ENCODE measurements at regions not wholly inside any gene's neighbourhood (a gene's known extent, or its start where the extent isn't known, plus 50 kb on each side); places are given as distances from the start of the nearest gene placed in this dataset.
A peak's percentile ranks its signal among the peaks of the same experiment; 100 is the strongest.

DNA sequence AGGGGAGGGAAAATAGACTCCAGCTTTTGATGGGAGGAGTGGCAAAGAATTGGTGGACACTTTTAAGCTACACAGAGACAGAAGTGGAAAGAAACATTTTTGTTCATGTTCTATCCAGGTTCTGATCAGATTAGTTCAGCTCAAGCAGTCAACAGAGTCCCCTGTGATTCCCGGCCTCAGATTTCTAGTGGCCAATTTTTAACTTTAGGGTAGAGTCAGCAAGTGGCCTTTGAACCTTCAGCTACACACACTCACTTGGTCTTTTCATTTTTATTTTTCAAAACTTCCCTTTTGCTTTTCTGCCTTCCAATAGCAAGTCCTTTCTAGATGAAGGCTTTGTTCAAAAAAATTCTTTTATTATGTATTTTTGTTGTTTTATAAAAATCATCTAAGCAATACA lies 169.2 kb upstream of the RPS6KA3 start:
- Mint-ChIP-seq H3K36me3 (ENCODE audit: low read depth) (no peaks in the 10 kb centered on the region), H3K4me1 (ENCODE audit: low read depth) (peaks cover 55% of the 10 kb centered on the region), H3K9me3 (no peaks in the 10 kb centered on the region), H3K27me3 (peaks cover 2% of the 10 kb centered on the region), H3K27ac (no peak overlapping the region), H3K4me3 (no peak overlapping the region)
- DNase-seq = no peak

DNA sequence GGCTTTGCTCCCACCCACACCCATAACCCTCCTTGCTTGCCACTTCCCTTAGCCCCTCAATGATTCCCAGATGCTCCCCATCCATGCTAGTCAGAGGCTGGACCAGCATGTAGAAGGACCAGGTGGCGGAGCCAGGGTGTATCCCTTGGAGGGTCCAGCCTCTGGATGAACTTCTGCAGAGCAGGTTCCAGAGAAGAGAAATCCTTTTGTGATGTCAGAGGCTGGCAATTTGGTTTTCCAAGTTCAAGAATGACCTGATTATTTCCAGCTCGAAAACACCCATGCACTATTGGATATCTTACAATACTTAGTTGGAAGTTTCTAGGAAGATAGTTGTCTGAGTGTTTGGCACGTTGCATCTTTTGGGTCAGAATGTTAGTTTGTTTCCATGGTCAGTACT lies 168.3 kb upstream of the RPS6KA3 start:
- Mint-ChIP-seq H3K4me1 (ENCODE audit: low read depth) (peaks cover 46% of the 10 kb centered on the region), H3K27ac (no peak overlapping the region), H3K36me3 (ENCODE audit: low read depth) (no peaks in the 10 kb centered on the region), H3K9me3 (no peaks in the 10 kb centered on the region), H3K4me3 (no peak overlapping the region), H3K27me3 (peaks cover 2% of the 10 kb centered on the region)
- no peak for DNase-seq

DNA sequence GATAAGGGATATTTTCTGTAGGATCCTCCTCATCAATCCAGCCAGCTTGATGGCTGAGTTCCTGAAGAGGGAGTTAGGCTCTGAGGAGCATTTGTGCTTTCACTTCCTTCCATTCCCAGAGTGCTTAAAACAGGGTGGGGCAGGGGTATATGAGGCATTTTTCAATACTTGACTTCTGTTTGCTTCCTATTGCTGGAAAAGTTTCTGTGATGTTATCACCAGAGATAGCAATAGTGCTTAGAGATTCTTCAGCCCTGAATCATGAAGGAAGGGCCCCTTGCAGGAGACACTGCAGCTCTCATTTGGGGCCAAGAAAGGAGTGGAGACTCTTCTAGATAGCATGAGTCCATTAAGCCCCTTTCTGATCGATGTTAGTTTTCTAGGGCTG lies 166.7 kb upstream of the RPS6KA3 start:
- Mint-ChIP-seq H3K27ac (no peak overlapping the region), H3K4me3 (no peak overlapping the region), H3K9me3 (no peaks in the 10 kb centered on the region), H3K27me3 (peaks cover 2% of the 10 kb centered on the region), H3K36me3 (ENCODE audit: low read depth) (no peaks in the 10 kb centered on the region), H3K4me1 (ENCODE audit: low read depth) (peaks cover 38% of the 10 kb centered on the region)
- DNase-seq = no peak

DNA sequence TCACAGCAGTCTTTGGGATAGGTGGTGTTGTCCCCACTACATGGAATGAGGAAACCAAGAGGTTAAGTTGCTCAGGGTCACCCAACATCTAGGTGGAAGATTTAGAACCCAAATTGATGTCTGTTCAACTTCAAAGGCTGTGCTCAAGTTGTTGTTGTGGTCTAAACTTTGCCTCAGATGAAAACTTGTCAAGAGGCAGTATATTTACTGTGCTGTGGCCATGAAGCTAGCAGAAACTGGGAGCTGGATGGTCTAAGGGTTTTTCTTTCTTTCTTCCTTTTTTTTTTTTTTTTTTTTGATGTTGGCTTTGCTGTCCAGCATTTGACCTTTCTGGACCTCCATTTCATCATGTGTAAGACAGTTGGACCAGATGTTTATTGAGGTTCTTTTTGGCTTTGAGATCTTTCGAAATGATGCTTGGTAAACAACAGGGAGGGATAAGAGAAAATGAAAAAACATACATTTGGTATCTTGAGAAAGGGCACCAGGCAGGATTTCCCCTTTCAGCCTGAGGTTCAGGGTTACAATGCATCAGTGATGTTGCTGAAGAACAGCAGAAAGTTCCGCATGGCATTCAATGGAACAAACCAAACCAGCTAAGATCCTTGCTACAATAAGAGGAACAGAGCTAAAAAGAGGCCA lies 166.2 kb upstream of the RPS6KA3 start:
- peaks cover 33% of the 10 kb centered on the region for H3K4me1 Mint-ChIP-seq (ENCODE audit: low read depth)
- H3K27me3 Mint-ChIP-seq = peaks cover 2% of the 10 kb centered on the region
- H3K4me3 Mint-ChIP-seq = no peak overlapping the region
- H3K9me3 Mint-ChIP-seq = no peaks in the 10 kb centered on the region
- H3K36me3 Mint-ChIP-seq (ENCODE audit: low read depth) = no peaks in the 10 kb centered on the region
- no peak overlapping the region for H3K27ac Mint-ChIP-seq
- DNase-seq = no peak

DNA sequence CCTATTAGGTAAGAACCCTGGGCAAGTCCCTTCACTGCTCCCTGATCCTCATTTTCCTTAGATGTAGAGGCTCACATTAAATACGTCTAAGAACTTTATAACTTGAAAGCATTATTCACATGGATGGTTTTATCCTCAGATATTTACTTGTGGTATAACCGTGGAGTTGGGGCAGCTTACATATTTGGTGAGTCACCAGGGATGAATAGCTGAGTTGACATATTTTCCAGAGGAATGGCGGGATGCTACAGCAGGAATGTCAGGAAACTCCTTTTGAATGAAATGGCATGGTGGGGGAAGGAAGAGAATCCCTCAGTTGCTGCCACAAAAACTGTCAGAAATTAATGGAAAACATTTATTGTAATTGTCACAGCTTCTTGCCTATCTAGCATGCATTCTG lies 165.3 kb upstream of the RPS6KA3 start:
- Mint-ChIP-seq H3K27me3 (peaks cover 2% of the 10 kb centered on the region), H3K9me3 (no peaks in the 10 kb centered on the region), H3K36me3 (ENCODE audit: low read depth) (no peaks in the 10 kb centered on the region), H3K4me3 (no peak overlapping the region), H3K4me1 (ENCODE audit: low read depth) (peaks cover 27% of the 10 kb centered on the region), H3K27ac (no peak overlapping the region)
- DNase-seq = no peak

DNA sequence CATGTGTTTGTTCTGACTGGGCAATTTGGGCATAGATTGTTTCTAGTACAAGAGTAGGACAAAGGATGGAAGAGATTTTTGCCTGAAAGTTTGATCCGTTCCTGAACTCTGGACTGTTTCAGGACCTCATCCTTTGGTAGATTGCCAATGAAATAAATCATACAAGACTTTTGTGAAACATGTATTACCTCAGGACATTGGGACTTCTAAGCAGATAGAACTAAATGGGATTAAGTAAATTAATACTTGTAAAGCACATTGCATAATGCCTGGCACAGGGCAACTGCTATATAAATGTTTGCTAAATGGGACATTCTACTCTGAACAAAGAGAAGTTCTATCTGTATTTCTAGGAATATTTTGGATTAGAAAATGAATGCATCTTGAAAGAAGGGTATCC lies 164.8 kb upstream of the RPS6KA3 start:
- peaks cover 2% of the 10 kb centered on the region for H3K27me3 Mint-ChIP-seq
- H3K4me1 Mint-ChIP-seq (ENCODE audit: low read depth) = peaks cover 25% of the 10 kb centered on the region
- DNase-seq = no peak
- no peaks in the 10 kb centered on the region for H3K9me3 Mint-ChIP-seq
- H3K36me3 Mint-ChIP-seq (ENCODE audit: low read depth) = no peaks in the 10 kb centered on the region
- H3K27ac Mint-ChIP-seq = no peak overlapping the region
- no peak overlapping the region for H3K4me3 Mint-ChIP-seq

DNA sequence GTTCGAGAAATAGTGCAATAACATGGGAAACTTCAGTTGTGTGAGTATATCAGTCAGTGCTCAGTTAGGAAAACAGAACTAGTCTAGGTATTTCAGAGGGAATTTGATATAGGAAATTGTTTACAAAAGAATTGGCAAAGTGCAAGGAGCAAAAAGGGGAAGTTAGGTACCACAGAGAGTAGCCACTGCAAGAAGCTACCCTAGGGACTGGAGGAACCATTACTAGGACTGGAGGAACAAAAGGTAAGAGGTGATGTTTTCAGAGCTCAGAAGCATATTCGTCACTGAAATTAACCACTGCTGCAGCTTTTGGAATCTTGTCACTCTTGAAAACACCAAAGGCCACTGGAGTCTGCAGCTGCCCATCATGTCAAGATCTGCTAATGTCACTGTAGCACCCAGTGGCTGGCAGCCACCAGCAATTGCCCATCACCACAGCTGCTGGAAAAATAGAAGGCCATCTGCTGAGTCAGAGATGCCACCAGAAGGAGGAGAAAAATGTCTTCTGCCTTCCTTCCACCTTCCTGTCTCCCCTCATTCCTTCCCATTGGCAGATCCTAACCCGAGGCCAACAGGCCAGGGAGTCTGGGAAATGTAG lies 160.6 kb upstream of the RPS6KA3 start:
- Mint-ChIP-seq H3K36me3 (ENCODE audit: low read depth) (no peaks in the 10 kb centered on the region), H3K27me3 (peaks cover 9% of the 10 kb centered on the region), H3K27ac (no peak overlapping the region), H3K9me3 (no peaks in the 10 kb centered on the region), H3K4me3 (no peak overlapping the region), H3K4me1 (ENCODE audit: low read depth) (peaks cover 2% of the 10 kb centered on the region)
- no peak for DNase-seq

DNA sequence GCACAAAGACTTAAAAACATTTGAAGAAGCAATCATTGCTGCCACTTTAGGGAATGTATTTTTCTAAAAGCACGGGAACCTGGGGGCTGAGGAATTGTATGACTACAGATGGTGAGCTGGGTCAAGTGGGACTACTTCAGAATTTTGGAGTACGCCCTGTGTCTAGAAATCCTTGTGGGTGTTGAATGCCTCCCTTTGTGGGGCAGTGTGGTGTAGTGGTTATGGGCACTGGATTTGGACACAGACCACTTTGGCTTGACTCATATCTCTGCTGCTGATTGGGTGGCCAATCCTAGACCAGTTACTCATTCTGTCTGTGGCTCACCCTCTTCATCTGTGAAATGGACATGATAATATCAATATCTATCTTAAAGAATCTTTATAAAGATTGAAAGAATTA lies 155.0 kb upstream of the RPS6KA3 start:
- H3K4me3 Mint-ChIP-seq = no peak overlapping the region
- H3K36me3 Mint-ChIP-seq (ENCODE audit: low read depth) = no peaks in the 10 kb centered on the region
- no peak overlapping the region for H3K27ac Mint-ChIP-seq
- H3K4me1 Mint-ChIP-seq (ENCODE audit: low read depth) = peaks cover 27% of the 10 kb centered on the region
- DNase-seq = no peak
- peaks cover 11% of the 10 kb centered on the region for H3K27me3 Mint-ChIP-seq
- no peaks in the 10 kb centered on the region for H3K9me3 Mint-ChIP-seq

DNA sequence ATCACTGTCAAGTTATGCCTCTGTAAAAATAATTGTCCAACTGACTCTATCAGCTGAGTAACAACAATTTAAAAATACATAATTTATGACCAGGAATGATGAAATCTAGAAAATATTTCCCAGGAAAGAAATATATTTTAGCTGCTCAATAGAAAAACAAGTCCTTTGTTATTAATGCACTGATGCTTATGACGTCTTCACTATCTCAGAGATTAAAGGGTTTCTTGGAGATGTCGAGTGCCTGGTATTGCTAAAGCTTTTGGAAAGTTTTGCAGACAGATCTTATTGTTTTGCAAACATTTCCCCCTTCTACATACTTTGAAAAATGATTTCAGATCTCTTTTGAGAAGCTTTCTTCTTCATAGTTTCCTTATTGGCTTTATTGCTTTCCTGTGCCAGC lies 154.6 kb upstream of the RPS6KA3 start:
- Mint-ChIP-seq H3K27me3 (peaks cover 11% of the 10 kb centered on the region), H3K4me3 (no peak overlapping the region), H3K27ac (no peak overlapping the region), H3K9me3 (no peaks in the 10 kb centered on the region), H3K36me3 (ENCODE audit: low read depth) (no peaks in the 10 kb centered on the region), H3K4me1 (ENCODE audit: low read depth) (peaks cover 27% of the 10 kb centered on the region)
- no peak for DNase-seq

DNA sequence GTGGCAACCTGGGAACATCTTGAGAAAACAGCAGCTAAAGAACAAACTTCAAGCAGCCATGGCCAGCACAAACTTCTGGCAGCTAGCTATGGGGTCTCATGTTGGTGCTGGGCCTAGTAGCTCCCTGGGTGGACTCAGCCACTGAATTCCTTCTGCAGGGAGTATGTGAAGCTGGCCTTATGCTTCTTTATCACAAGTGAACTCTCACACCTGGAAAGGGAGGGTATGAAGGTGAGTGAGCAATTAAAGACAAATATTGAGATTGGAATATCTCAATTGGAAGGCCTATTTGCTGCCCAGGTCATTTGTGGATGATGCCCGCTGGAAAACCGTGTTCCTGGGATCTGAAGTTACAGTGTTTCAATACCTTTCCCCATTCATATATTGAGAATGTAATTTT lies 153.3 kb upstream of the RPS6KA3 start:
- DNase-seq = no peak
- H3K4me1 Mint-ChIP-seq (ENCODE audit: low read depth) = peaks cover 28% of the 10 kb centered on the region
- H3K27me3 Mint-ChIP-seq = peaks cover 10% of the 10 kb centered on the region
- no peaks in the 10 kb centered on the region for H3K36me3 Mint-ChIP-seq (ENCODE audit: low read depth)
- H3K27ac Mint-ChIP-seq = no peak overlapping the region
- H3K9me3 Mint-ChIP-seq = no peaks in the 10 kb centered on the region
- H3K4me3 Mint-ChIP-seq = no peak overlapping the region

DNA sequence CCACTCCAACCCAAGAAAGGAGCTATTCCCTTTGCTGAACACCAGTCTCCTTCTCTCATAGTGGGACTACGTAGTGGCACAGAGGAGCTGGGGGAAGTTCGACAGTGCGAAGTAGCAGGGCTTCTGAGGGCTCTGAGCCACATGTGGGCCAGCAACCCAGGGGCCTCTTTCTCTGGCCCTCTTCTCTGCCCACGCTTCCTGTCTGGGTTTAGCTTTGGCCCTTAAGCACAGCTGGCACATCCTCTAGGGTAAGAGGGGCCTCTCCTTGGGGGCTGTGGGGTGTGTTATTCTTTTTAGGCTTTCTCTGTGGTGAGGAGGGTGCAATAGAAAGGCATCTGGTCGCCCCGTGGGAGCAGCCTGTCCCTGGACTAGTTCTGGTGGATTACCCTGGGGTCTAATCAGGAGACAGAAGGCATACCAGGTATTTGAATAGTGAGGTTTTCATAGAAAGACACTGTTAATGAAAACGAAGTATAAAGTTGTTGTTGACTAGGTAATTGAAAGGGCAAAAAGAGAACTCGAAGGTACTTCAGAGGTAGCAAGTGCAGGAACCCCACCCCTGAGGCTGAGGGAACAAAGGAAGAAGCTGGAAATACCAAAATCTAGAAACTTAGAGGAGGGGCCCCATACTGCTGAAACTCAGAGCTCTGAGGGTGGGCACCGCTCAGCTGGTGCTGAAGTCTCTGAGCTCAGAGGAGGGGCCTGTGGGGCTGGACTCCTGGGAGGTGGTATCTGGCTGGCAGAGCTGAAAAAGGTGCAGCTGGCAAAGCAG lies 151.9 kb upstream of the RPS6KA3 start:
- Mint-ChIP-seq H3K9me3 (no peaks in the 10 kb centered on the region), H3K36me3 (ENCODE audit: low read depth) (no peaks in the 10 kb centered on the region), H3K4me1 (ENCODE audit: low read depth) (peaks cover 42% of the 10 kb centered on the region), H3K27me3 (peaks cover 7% of the 10 kb centered on the region), H3K27ac (peak overlapping the region; percentile 60), H3K4me3 (no peak overlapping the region)
- DNase-seq = no peak

DNA sequence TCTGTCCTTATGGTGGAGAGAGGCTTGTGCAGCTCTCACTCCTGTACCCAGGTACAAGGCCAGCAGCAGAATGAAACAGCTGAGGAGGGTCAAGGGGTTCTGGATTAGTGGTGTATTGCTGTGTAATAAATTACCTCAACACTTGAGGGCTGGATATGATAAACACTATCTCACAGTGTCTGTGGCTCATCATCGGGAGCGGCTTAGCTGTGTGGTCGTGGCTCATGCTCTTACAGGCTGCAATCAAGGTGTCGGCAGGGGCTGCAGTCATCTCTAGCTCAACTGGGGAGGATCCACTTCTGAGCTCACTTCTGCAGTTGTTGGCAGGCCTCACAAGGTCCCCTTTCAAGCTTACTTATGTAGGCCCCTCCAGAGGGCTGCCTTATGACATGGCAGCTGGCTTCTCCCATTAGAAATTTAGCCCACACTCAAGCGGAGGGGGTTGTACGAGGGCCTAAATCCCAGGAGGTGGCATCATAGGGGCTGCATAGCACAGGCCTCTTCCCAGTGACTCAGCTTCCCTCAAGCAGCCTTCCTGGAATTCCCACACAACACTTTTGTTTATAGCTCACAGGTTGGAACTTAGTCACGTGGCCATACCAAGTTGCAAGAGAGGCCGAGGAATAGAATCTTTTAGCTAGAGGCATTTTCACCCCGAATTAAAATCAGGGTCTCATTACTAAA lies 148.2 kb upstream of the RPS6KA3 start:
- Mint-ChIP-seq H3K27me3 (peaks cover 11% of the 10 kb centered on the region), H3K4me3 (no peak overlapping the region), H3K4me1 (ENCODE audit: low read depth) (peaks cover 45% of the 10 kb centered on the region), H3K36me3 (ENCODE audit: low read depth) (no peaks in the 10 kb centered on the region), H3K27ac (peak overlapping the region; percentile 66), H3K9me3 (no peaks in the 10 kb centered on the region)
- no peak for DNase-seq

DNA sequence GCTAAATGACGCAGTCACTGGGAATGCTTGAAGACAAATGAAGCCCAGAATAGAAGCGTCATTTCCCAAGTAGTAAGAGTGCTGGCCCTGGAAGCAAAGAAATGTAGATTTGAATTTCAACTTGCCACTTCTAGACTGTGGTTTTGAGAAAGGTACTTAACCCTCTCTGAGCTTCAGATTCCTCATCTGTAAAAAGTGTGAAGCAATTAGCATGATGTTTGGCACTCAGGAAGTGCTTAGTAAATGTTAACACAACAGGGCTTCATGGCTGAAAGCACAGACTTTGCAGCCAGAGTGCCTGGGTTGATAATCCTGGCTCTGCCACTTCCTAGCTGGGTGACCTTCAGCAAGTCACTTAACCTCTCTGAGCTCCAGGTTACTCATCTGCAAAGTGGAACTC lies 147.4 kb upstream of the RPS6KA3 start:
- H3K4me3 Mint-ChIP-seq = no peak overlapping the region
- no peak overlapping the region for H3K27ac Mint-ChIP-seq
- peaks cover 6% of the 10 kb centered on the region for H3K27me3 Mint-ChIP-seq
- H3K9me3 Mint-ChIP-seq = no peaks in the 10 kb centered on the region
- H3K4me1 Mint-ChIP-seq (ENCODE audit: low read depth) = peaks cover 43% of the 10 kb centered on the region
- no peaks in the 10 kb centered on the region for H3K36me3 Mint-ChIP-seq (ENCODE audit: low read depth)
- no peak for DNase-seq

DNA sequence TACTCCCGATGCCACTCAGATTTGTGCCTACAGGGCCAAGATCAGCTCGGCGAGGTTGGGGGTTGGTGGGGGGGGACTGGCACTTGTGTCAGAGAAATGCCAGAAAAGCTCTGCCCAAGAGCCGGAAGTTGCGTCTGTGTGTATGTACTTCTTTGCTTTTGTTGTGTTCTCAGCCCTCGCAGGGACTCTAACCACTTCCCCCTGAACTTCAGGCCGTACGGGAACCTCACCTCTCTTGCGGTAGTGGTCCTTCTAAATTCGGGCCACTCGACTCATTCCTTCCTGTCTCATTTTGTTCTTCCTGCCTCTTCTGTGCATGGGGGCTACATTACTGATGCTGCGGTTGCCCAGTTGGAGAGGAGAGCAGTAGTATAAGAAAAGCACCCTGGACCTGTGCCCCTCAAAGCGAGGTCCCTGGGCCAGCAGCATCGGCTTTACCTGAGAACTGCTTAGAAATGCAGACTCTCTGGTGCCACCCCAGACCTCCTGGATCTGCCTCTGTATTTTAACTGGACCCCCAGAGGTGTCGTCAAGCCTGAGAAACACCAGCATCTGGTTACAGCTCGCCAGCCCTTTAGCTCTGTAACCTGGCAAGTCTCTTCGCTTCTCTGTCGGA lies 146.3 kb upstream of the RPS6KA3 start:
- peak; percentile 43 for DNase-seq
- peak overlapping the region; percentile 70 for H3K27ac Mint-ChIP-seq
- peaks cover 6% of the 10 kb centered on the region for H3K27me3 Mint-ChIP-seq
- no peaks in the 10 kb centered on the region for H3K36me3 Mint-ChIP-seq (ENCODE audit: low read depth)
- H3K4me1 Mint-ChIP-seq (ENCODE audit: low read depth) = peaks cover 32% of the 10 kb centered on the region
- peak overlapping the region; percentile 13 for H3K4me3 Mint-ChIP-seq
- no peaks in the 10 kb centered on the region for H3K9me3 Mint-ChIP-seq

Measured in activated T-cell treated with anti-CD3 and anti-CD28 coated beads, Interleukin-2, amount 50 U/mL, for 24 hours (primary cell).